Fibroblast of villous mesenchyme (primary cell): ENCODE measurements at regions not wholly inside any gene's neighbourhood (a gene's known extent, or its start where the extent isn't known, plus 50 kb on each side); places are given as distances from the start of the nearest gene placed in this dataset.
A peak's percentile ranks its signal among the peaks of the same experiment; 100 is the strongest.

Source experiments
- DNase-seq: peaks from one replicate; pipeline ENCODE4 v3.0.0-alpha.2; 2010; ENCODE audit warnings: low read depth
- H3K4me3 ChIP-seq: 2 replicates; pipeline ENCODE4 v1.5.1; 2011; ENCODE audit warnings: low read depth, mild to moderate bottlenecking, low read length
- CTCF ChIP-seq: IDR thresholded peaks from 2 replicates; pipeline ENCODE4 v1.5.1; 2012; ENCODE audit warnings: low read depth, mild to moderate bottlenecking, low read length; ENCODE audit not compliant: insufficient read depth

GRCh38 chr6:140768133-140768532, 1364.6 kb upstream of the GJE1 start:
- TF ChIP-seq CTCF, result no peak
- no peak overlapping the region for H3K4me3 ChIP-seq
- DNase-seq, result no peak

- TF ChIP-seq CTCF, result no peak
- H3K4me3 ChIP-seq, result no peak overlapping the region
- DNase-seq, result no peak
These were observed 1365.7 kb upstream of the GJE1 start for GRCh38 chr6:140766999-140767398.

- no peak for TF ChIP-seq CTCF
- H3K4me3 ChIP-seq, result no peak overlapping the region
- DNase-seq, result no peak
These were observed 1374.4 kb upstream of the GJE1 start for GRCh38 chr6:140758169-140758877.

GRCh38 chr6:140752234-140752633, 1377.8 kb upstream of the CITED2 start:
- no peak overlapping the region for H3K4me3 ChIP-seq
- no peak for DNase-seq
- no peak for TF ChIP-seq CTCF

GRCh38 chr6:140747114-140747513, 1372.7 kb upstream of the CITED2 start:
- no peak overlapping the region for H3K4me3 ChIP-seq
- no peak for TF ChIP-seq CTCF
- DNase-seq, result no peak

- DNase-seq, result peak; percentile 35
- TF ChIP-seq CTCF, result no peak
- H3K4me3 ChIP-seq, result no peak overlapping the region
These were observed 1370.3 kb upstream of the CITED2 start for GRCh38 chr6:140744659-140745320.
